LNCaP clone FGC (cell line): ENCODE measurements at regions not wholly inside any gene's neighbourhood (a gene's known extent, or its start where the extent isn't known, plus 50 kb on each side); places are given as distances from the start of the nearest gene placed in this dataset.

Experiments used
- DNase-seq: peaks from one replicate; pipeline ENCODE4 v3.0.0-alpha.2; 2011; ENCODE audit warnings: low read depth
- H3K4me3 ChIP-seq: 2 replicates; pipeline ENCODE4 v1.5.1; 2011; ENCODE audit warnings: mild to moderate bottlenecking, low read depth, low read length, control low read depth
- CTCF ChIP-seq: IDR thresholded peaks from 2 replicates; pipeline ENCODE4 v1.5.1; 2012; ENCODE audit warnings: mild to moderate bottlenecking; ENCODE audit not compliant: control insufficient read depth, insufficient read depth; ENCODE audit errors: extremely low read depth

DNA sequence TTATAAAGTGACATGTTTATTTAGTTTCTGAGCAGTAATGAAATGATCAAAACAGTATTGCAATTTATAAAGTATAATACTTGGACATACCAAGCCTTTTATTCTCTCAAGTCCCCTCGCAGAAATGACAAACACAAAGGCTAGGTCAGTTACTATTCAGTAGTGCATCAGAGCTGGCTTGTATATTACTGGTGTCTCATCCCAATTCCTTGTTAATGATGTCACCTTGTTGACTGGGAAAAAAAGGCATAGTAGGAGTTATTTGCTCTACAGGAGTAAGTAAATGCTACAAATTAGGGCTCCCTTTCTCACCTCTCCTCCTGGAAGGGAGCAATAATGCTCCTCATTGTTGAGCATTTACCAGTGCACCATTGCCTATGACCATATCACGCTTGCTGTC lies 317.6 kb downstream of the CHL1 start:
- no peak for DNase-seq
- no peak overlapping the region for H3K4me3 ChIP-seq
- no peak for TF ChIP-seq CTCF

- DNase-seq: no peak
- no peak for TF ChIP-seq CTCF
- H3K4me3 ChIP-seq: no peak overlapping the region
These were observed 322.5 kb downstream of the CHL1 start for GRCh38 chr3:519026-519425.

- H3K4me3 ChIP-seq: no peak overlapping the region
- no peak for TF ChIP-seq CTCF
- DNase-seq: no peak
These were observed 326.3 kb downstream of the CHL1 start for GRCh38 chr3:522888-523287.

- H3K4me3 ChIP-seq: no peak overlapping the region
- no peak for TF ChIP-seq CTCF
- DNase-seq: no peak
These were observed 328.9 kb downstream of the CHL1 start for GRCh38 chr3:525415-525814.

DNA sequence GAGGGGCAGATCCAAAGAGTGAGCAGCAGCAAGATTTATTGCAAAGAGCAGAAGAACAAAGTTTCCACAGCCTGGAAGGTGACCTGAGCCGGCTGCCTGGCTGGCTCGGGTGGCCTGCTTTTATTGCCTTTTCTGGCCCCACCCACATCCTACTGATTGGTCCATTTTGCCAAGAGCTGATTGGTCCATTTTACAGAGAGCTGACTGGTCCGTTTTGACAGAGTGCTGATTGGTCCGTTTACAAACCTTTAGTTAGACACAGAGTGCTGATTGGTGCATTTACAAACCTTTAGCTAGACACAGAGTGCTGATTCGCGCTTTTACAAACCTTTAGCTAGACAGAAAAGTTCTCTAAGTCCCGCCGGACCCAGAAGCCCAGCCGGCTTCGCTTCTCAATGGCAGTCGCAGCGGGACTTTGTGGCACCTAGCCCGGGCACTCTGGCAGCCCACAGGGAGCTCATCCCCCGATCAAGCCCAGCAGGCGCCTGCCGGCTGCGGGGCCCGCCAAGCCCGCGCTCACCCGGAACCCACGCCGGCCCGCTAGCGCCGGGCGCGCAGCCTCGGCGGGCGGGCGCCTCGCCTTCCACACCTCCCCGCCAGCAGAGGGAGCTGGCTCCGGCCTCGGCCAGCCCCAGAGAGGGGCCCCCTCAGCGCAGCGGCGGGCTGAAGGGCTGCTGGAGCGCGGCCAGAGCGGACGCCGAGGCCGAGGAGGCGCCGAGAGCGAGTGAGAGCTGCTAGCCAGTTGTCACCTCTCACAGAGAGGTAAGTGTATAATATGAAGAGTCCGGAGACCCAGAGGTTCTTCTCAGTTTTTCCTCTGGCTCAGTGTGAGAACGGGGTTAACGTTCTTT lies 339.2 kb downstream of the CHL1 start:
- H3K4me3 ChIP-seq: no peak overlapping the region
- DNase-seq: no peak
- TF ChIP-seq CTCF: peak; percentile 18; the same call in 1 of the 2 replicates

DNA sequence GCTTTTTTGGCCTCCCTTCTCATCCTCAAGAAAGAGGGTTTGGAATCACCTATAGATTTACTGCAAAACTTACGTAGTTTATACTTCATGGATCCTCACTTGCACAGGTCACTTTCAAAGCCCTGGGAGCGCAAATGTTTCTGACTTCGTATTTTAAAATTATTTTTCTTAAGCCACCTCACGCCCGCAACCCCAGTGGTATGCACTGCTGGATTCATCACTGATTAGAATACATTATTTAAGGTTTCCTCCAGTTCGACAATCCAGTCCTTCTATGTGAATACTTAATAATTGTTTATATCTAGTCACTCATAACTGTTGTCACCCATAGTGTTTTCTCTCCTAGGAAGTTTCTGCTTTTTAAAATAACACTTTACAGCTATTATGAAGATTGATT lies 339.9 kb downstream of the CHL1 start:
- no peak for TF ChIP-seq CTCF
- H3K4me3 ChIP-seq: no peak overlapping the region

More for the DNA sequence above, 339.9 kb downstream of the CHL1 start:
- no peak for DNase-seq
